Chondrocyte (in vitro differentiated cells): ENCODE measurements at regions not wholly inside any gene's neighbourhood (a gene's known extent, or its start where the extent isn't known, plus 50 kb on each side); places are given as distances from the start of the nearest gene placed in this dataset.
A peak's percentile ranks its signal among the peaks of the same experiment; 100 is the strongest.

Experiments used
- DNase-seq: peaks from one replicate; pipeline ENCODE4 v3.0.0; 2021; ENCODE audit warnings: mixed read lengths, low spot score
- H3K27ac Mint-ChIP-seq: one replicate; pipeline ENCODE4 v1.8.0; 2021; ENCODE audit warnings: mild to moderate bottlenecking, moderate library complexity, mixed read lengths; ENCODE audit not compliant: unreplicated experiment
- H3K27me3 Mint-ChIP-seq: 2 replicates; pipeline ENCODE4 v1.8.0; 2021; ENCODE audit warnings: low read depth, mixed read lengths
- H3K36me3 Mint-ChIP-seq: 2 replicates; pipeline ENCODE4 v1.8.0; 2021; ENCODE audit warnings: low read depth, mixed read lengths
- H3K4me1 Mint-ChIP-seq: 2 replicates; pipeline ENCODE4 v1.8.0; 2021; ENCODE audit warnings: low read depth, mild to moderate bottlenecking, mixed read lengths
- H3K4me3 Mint-ChIP-seq: one replicate; pipeline ENCODE4 v1.8.0; 2021; ENCODE audit warnings: mild to moderate bottlenecking, moderate library complexity, mixed read lengths; ENCODE audit not compliant: unreplicated experiment
- H3K9me3 Mint-ChIP-seq: 2 replicates; pipeline ENCODE4 v1.8.0; 2021; ENCODE audit warnings: low read depth, mixed read lengths
- CTCF ChIP-seq: fragments of 200-600 bp; sonication (generic); IDR thresholded peaks from 2 replicates; pipeline ENCODE4 v1.5.0; 2021; ENCODE audit warnings: antibody characterized with exemption, mild to moderate bottlenecking, moderate library complexity

DNA sequence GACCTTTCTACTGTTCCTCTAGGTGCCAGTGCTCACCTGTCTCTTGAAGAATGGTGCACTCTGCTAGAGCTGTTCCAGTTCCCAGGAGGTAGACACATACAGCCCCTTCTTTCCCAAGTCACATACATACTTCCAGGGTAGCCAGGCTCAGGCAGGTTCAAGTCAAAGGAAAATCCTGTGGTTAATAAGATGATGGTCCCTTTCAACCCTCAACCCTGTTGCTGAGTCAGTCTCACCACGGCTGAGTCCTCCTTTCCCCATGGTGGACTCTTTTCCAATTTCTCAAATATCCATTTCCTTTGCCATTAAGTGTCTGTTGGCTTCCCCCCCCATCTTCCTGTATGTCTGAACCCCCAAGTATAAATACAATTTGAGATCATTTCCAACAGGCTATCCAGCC, 56.1 kb upstream of the ACAN start:
- H3K27ac Mint-ChIP-seq: peak overlapping the region; percentile 85

DNA sequence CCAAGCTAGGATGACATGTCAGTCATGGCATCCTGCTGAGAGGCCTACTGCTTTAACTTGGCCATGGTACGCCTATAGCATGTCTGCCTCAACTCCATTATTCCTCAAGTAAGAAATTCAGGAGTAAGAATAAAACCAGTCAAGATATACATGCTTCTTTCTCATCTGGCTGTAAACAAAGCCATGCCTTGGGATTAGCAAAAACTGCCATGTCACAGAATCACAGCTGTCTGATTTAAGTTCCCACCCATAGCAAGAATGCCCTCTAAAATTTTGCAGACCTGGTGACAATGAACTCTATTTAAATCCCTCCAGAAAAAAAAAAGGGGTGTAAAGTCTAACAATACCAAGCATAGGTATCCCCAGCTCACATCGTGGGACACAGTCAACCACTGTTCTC, 55.6 kb upstream of the ACAN start:
- no peak for DNase-seq
- H3K36me3 Mint-ChIP-seq: peaks cover 5% of the 10 kb centered on the region
- no peaks in the 10 kb centered on the region for H3K27me3 Mint-ChIP-seq
- no peak for TF ChIP-seq CTCF
- H3K27ac Mint-ChIP-seq: peak overlapping the region; percentile 85
- H3K4me1 Mint-ChIP-seq: peaks cover 57% of the 10 kb centered on the region
- H3K4me3 Mint-ChIP-seq: no peak overlapping the region
- peaks cover 7% of the 10 kb centered on the region for H3K9me3 Mint-ChIP-seq

More for the DNA sequence above, 56.1 kb upstream of the ACAN start:
- no peaks in the 10 kb centered on the region for H3K27me3 Mint-ChIP-seq
- peaks cover 57% of the 10 kb centered on the region for H3K4me1 Mint-ChIP-seq
- H3K4me3 Mint-ChIP-seq: no peak overlapping the region
- H3K9me3 Mint-ChIP-seq: peaks cover 7% of the 10 kb centered on the region
- H3K36me3 Mint-ChIP-seq: peaks cover 5% of the 10 kb centered on the region
- no peak for TF ChIP-seq CTCF
- DNase-seq: no peak

- H3K36me3 Mint-ChIP-seq: peaks cover 5% of the 10 kb centered on the region
- H3K9me3 Mint-ChIP-seq: peaks cover 7% of the 10 kb centered on the region
- peaks cover 3% of the 10 kb centered on the region for H3K27me3 Mint-ChIP-seq
- peak overlapping the region; percentile 85 for H3K27ac Mint-ChIP-seq
- TF ChIP-seq CTCF: no peak
- DNase-seq: no peak
- no peak overlapping the region for H3K4me3 Mint-ChIP-seq
- H3K4me1 Mint-ChIP-seq: peaks cover 61% of the 10 kb centered on the region
Measured at GRCh38 chr15:88748081-88748480, 55.2 kb upstream of the ACAN start.

DNA sequence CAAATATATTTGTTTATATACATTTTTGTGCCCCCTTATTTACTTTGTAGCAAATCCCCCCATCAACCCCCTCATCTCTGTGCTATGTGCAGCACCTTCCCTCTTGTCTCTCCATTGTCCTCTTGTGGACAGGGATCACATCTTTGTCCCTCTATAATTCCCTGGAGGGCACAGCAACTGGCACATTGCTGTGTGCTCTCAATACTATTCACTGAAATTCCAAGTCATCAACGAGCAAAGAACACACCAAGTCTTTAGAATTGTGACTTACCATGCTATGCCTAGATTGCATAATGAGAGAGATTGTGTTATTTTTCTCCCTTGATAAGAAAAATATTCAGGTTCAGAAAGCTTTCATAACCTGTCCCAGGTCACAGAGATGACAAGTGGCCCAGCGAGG, 54.6 kb upstream of the ACAN start:
- no peak for DNase-seq
- Mint-ChIP-seq H3K9me3 (peaks cover 7% of the 10 kb centered on the region), H3K4me1 (peaks cover 57% of the 10 kb centered on the region), H3K36me3 (peaks cover 5% of the 10 kb centered on the region), H3K4me3 (no peak overlapping the region), H3K27ac (peak overlapping the region; percentile 85), H3K27me3 (peaks cover 4% of the 10 kb centered on the region)
- TF ChIP-seq CTCF: no peak

DNA sequence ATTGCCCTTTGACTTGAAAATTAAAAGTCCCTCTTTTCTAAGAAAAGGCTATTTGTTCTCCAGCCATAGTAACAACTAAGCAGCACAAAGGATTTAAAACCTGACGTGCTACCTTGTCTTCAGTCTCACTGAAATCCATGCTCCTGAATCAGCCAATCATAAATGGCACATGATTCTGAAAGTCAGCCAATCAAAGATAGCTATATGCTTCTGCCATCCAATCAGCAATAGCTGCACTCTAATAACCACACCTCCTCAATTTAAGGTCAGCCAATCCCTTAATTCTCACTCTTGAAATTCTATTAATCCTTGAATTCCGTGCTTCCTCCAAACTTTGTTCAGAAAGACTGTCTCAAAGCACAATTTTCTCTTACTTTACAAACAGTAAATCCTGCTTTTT, 53.5 kb upstream of the ACAN start:
- no peak for DNase-seq
- Mint-ChIP-seq H3K4me1 (peaks cover 47% of the 10 kb centered on the region), H3K9me3 (peaks cover 7% of the 10 kb centered on the region), H3K27me3 (peaks cover 4% of the 10 kb centered on the region), H3K27ac (no peak overlapping the region), H3K36me3 (peaks cover 5% of the 10 kb centered on the region), H3K4me3 (no peak overlapping the region)
- TF ChIP-seq CTCF: no peak
